ENCODE measurements at regions not wholly inside any gene's neighbourhood (a gene's known extent, or its start where the extent isn't known, plus 50 kb on each side); places are given as distances from the start of the nearest gene placed in this dataset.

GRCh38 chr3:66609660-66610561 lies 109.1 kb upstream of the LRIG1 start:
- no peak overlapping the region for H3K27ac ChIP-seq (ENCODE audit: low read length)

GRCh38 chr3:66610562-66610909 lies 109.7 kb upstream of the LRIG1 start:
- peaks cover 3% of the 10 kb centered on the region for H3K4me1 ChIP-seq (ENCODE audit: control insufficient read depth, insufficient read depth, low read length)
- H3K27ac ChIP-seq (ENCODE audit: low read length), result no peak overlapping the region
- H3K4me3 ChIP-seq (ENCODE audit: low read length in 2 of 2), result no peak overlapping the region
- H3K9me3 ChIP-seq (ENCODE audit: control insufficient read depth in 2 of 2, low read length in 2 of 2), result no peaks in the 10 kb centered on the region
- no peak overlapping the region for H3K9ac ChIP-seq (ENCODE audit: low read length in 2 of 2)
- no peaks in the 10 kb centered on the region for H3K27me3 ChIP-seq (ENCODE audit: control insufficient read depth in 1 of 2, insufficient read depth in 2 of 2, low read length in 2 of 2)
- H3K36me3 ChIP-seq (ENCODE audit: control insufficient read depth in 2 of 2, insufficient read depth in 2 of 2, low read length in 2 of 2), result no peaks in the 10 kb centered on the region

More at GRCh38 chr3:66609660-66610561, 109.1 kb upstream of the LRIG1 start:
- Histone ChIP-seq H3K4me3 (ENCODE audit: low read length in 2 of 2) (no peak overlapping the region), H3K4me1 (ENCODE audit: control insufficient read depth, insufficient read depth, low read length) (peaks cover 2% of the 10 kb centered on the region), H3K36me3 (ENCODE audit: control insufficient read depth in 2 of 2, insufficient read depth in 2 of 2, low read length in 2 of 2) (no peaks in the 10 kb centered on the region), H3K27me3 (ENCODE audit: control insufficient read depth in 1 of 2, insufficient read depth in 2 of 2, low read length in 2 of 2) (no peaks in the 10 kb centered on the region), H3K9me3 (ENCODE audit: control insufficient read depth in 2 of 2, low read length in 2 of 2) (no peaks in the 10 kb centered on the region), H3K9ac (ENCODE audit: low read length in 2 of 2) (no peak overlapping the region)

- Histone ChIP-seq H3K4me1 (ENCODE audit: control insufficient read depth, insufficient read depth, low read length) (peaks cover 12% of the 10 kb centered on the region), H3K9ac (ENCODE audit: low read length in 2 of 2) (no peak overlapping the region), H3K4me3 (ENCODE audit: low read length in 2 of 2) (no peak overlapping the region), H3K27ac (ENCODE audit: low read length) (peak overlapping the region; percentile 58), H3K27me3 (ENCODE audit: control insufficient read depth in 1 of 2, insufficient read depth in 2 of 2, low read length in 2 of 2) (no peaks in the 10 kb centered on the region), H3K9me3 (ENCODE audit: control insufficient read depth in 2 of 2, low read length in 2 of 2) (no peaks in the 10 kb centered on the region), H3K36me3 (ENCODE audit: control insufficient read depth in 2 of 2, insufficient read depth in 2 of 2, low read length in 2 of 2) (no peaks in the 10 kb centered on the region)
These were observed 115.0 kb upstream of the LRIG1 start for GRCh38 chr3:66615643-66616301.

- H3K27ac ChIP-seq (ENCODE audit: low read length), result peak overlapping the region; percentile 31
- H3K27me3 ChIP-seq (ENCODE audit: control insufficient read depth in 1 of 2, insufficient read depth in 2 of 2, low read length in 2 of 2), result no peaks in the 10 kb centered on the region
These were observed 116.5 kb upstream of the LRIG1 start for GRCh38 chr3:66617351-66617750.

GRCh38 chr3:66618066-66618465 lies 117.2 kb upstream of the LRIG1 start:
- Histone ChIP-seq H3K27me3 (ENCODE audit: control insufficient read depth in 1 of 2, insufficient read depth in 2 of 2, low read length in 2 of 2) (no peaks in the 10 kb centered on the region), H3K4me1 (ENCODE audit: control insufficient read depth, insufficient read depth, low read length) (peaks cover 15% of the 10 kb centered on the region), H3K4me3 (ENCODE audit: low read length in 2 of 2) (no peak overlapping the region), H3K9ac (ENCODE audit: low read length in 2 of 2) (no peak overlapping the region), H3K9me3 (ENCODE audit: control insufficient read depth in 2 of 2, low read length in 2 of 2) (no peaks in the 10 kb centered on the region), H3K36me3 (ENCODE audit: control insufficient read depth in 2 of 2, insufficient read depth in 2 of 2, low read length in 2 of 2) (no peaks in the 10 kb centered on the region), H3K27ac (ENCODE audit: low read length) (peak overlapping the region; percentile 31)

More at GRCh38 chr3:66617351-66617750, 116.5 kb upstream of the LRIG1 start:
- H3K9ac ChIP-seq (ENCODE audit: low read length in 2 of 2), result no peak overlapping the region
- no peaks in the 10 kb centered on the region for H3K36me3 ChIP-seq (ENCODE audit: control insufficient read depth in 2 of 2, insufficient read depth in 2 of 2, low read length in 2 of 2)
- H3K4me3 ChIP-seq (ENCODE audit: low read length in 2 of 2), result no peak overlapping the region
- no peaks in the 10 kb centered on the region for H3K9me3 ChIP-seq (ENCODE audit: control insufficient read depth in 2 of 2, low read length in 2 of 2)
- H3K4me1 ChIP-seq (ENCODE audit: control insufficient read depth, insufficient read depth, low read length), result peaks cover 15% of the 10 kb centered on the region

GRCh38 chr3:66620296-66620695 lies 119.5 kb upstream of the LRIG1 start:
- H3K4me3 ChIP-seq (ENCODE audit: low read length in 2 of 2), result no peak overlapping the region
- H3K9ac ChIP-seq (ENCODE audit: low read length in 2 of 2), result no peak overlapping the region
- H3K9me3 ChIP-seq (ENCODE audit: control insufficient read depth in 2 of 2, low read length in 2 of 2), result no peaks in the 10 kb centered on the region
- peaks cover 17% of the 10 kb centered on the region for H3K4me1 ChIP-seq (ENCODE audit: control insufficient read depth, insufficient read depth, low read length)
- H3K36me3 ChIP-seq (ENCODE audit: control insufficient read depth in 2 of 2, insufficient read depth in 2 of 2, low read length in 2 of 2), result no peaks in the 10 kb centered on the region
- H3K27ac ChIP-seq (ENCODE audit: low read length), result no peak overlapping the region
- H3K27me3 ChIP-seq (ENCODE audit: control insufficient read depth in 1 of 2, insufficient read depth in 2 of 2, low read length in 2 of 2), result no peaks in the 10 kb centered on the region

- H3K27ac ChIP-seq (ENCODE audit: low read length), result no peak overlapping the region
- H3K4me1 ChIP-seq (ENCODE audit: control insufficient read depth, insufficient read depth, low read length), result peaks cover 13% of the 10 kb centered on the region
- no peak overlapping the region for H3K4me3 ChIP-seq (ENCODE audit: low read length in 2 of 2)
- H3K27me3 ChIP-seq (ENCODE audit: control insufficient read depth in 1 of 2, insufficient read depth in 2 of 2, low read length in 2 of 2), result no peaks in the 10 kb centered on the region
- no peaks in the 10 kb centered on the region for H3K36me3 ChIP-seq (ENCODE audit: control insufficient read depth in 2 of 2, insufficient read depth in 2 of 2, low read length in 2 of 2)
- H3K9me3 ChIP-seq (ENCODE audit: control insufficient read depth in 2 of 2, low read length in 2 of 2), result no peaks in the 10 kb centered on the region
- no peak overlapping the region for H3K9ac ChIP-seq (ENCODE audit: low read length in 2 of 2)
These were observed 122.1 kb upstream of the LRIG1 start for GRCh38 chr3:66622756-66623457.

GRCh38 chr3:66625505-66626216 lies 124.8 kb upstream of the LRIG1 start:
- H3K9me3 ChIP-seq (ENCODE audit: control insufficient read depth in 2 of 2, low read length in 2 of 2), result no peaks in the 10 kb centered on the region
- peaks cover 12% of the 10 kb centered on the region for H3K4me1 ChIP-seq (ENCODE audit: control insufficient read depth, insufficient read depth, low read length)
- no peak overlapping the region for H3K9ac ChIP-seq (ENCODE audit: low read length in 2 of 2)
- H3K27ac ChIP-seq (ENCODE audit: low read length), result peak overlapping the region; percentile 18
- no peaks in the 10 kb centered on the region for H3K27me3 ChIP-seq (ENCODE audit: control insufficient read depth in 1 of 2, insufficient read depth in 2 of 2, low read length in 2 of 2)
- no peaks in the 10 kb centered on the region for H3K36me3 ChIP-seq (ENCODE audit: control insufficient read depth in 2 of 2, insufficient read depth in 2 of 2, low read length in 2 of 2)
- no peak overlapping the region for H3K4me3 ChIP-seq (ENCODE audit: low read length in 2 of 2)

- no peak overlapping the region for H3K27ac ChIP-seq (ENCODE audit: low read length)
- no peak overlapping the region for H3K9ac ChIP-seq (ENCODE audit: low read length in 2 of 2)
- no peak overlapping the region for H3K4me3 ChIP-seq (ENCODE audit: low read length in 2 of 2)
- H3K36me3 ChIP-seq (ENCODE audit: control insufficient read depth in 2 of 2, insufficient read depth in 2 of 2, low read length in 2 of 2), result no peaks in the 10 kb centered on the region
- peaks cover 10% of the 10 kb centered on the region for H3K4me1 ChIP-seq (ENCODE audit: control insufficient read depth, insufficient read depth, low read length)
- H3K9me3 ChIP-seq (ENCODE audit: control insufficient read depth in 2 of 2, low read length in 2 of 2), result no peaks in the 10 kb centered on the region
- no peaks in the 10 kb centered on the region for H3K27me3 ChIP-seq (ENCODE audit: control insufficient read depth in 1 of 2, insufficient read depth in 2 of 2, low read length in 2 of 2)
These were observed 128.5 kb upstream of the LRIG1 start for GRCh38 chr3:66629150-66629981.

GRCh38 chr3:66629982-66630368 lies 129.2 kb upstream of the LRIG1 start:
- no peak overlapping the region for H3K27ac ChIP-seq (ENCODE audit: low read length)

More at GRCh38 chr3:66629982-66630368, 129.2 kb upstream of the LRIG1 start:
- Histone ChIP-seq H3K4me1 (ENCODE audit: control insufficient read depth, insufficient read depth, low read length) (peaks cover 10% of the 10 kb centered on the region), H3K4me3 (ENCODE audit: low read length in 2 of 2) (no peak overlapping the region), H3K36me3 (ENCODE audit: control insufficient read depth in 2 of 2, insufficient read depth in 2 of 2, low read length in 2 of 2) (no peaks in the 10 kb centered on the region), H3K9me3 (ENCODE audit: control insufficient read depth in 2 of 2, low read length in 2 of 2) (no peaks in the 10 kb centered on the region), H3K27me3 (ENCODE audit: control insufficient read depth in 1 of 2, insufficient read depth in 2 of 2, low read length in 2 of 2) (no peaks in the 10 kb centered on the region), H3K9ac (ENCODE audit: low read length in 2 of 2) (no peak overlapping the region)
